ENCODE measurements at regions not wholly inside any gene's neighbourhood (a gene's known extent, or its start where the extent isn't known, plus 50 kb on each side); places are given as distances from the start of the nearest gene placed in this dataset.
A peak's percentile ranks its signal among the peaks of the same experiment; 100 is the strongest.

GRCh38 chr10:24793648-24794379 is 70.1 kb upstream of the ARHGAP21 start:
- peak; percentile 42 for DNase-seq (ENCODE audit: low spot score)

- DNase-seq (ENCODE audit: low spot score), result no peak
Measured at GRCh38 chr10:24792638-24793037, 69.0 kb upstream of the ARHGAP21 start.

- no peak for DNase-seq (ENCODE audit: low spot score)
Measured at GRCh38 chr10:24791084-24791726, 67.5 kb upstream of the ARHGAP21 start.

- DNase-seq (ENCODE audit: low spot score), result no peak
Measured at GRCh38 chr10:24790599-24790998, 66.9 kb upstream of the ARHGAP21 start.

GRCh38 chr10:24790073-24790472 is 66.4 kb upstream of the ARHGAP21 start:
- DNase-seq (ENCODE audit: low spot score), result no peak

- no peak for DNase-seq (ENCODE audit: low spot score)
Measured at GRCh38 chr10:24784923-24785322, 61.2 kb upstream of the ARHGAP21 start.

- no peak for DNase-seq (ENCODE audit: low spot score)
Measured at GRCh38 chr10:24784061-24784460, 60.4 kb upstream of the ARHGAP21 start.

GRCh38 chr10:24783504-24783903 is 59.8 kb upstream of the ARHGAP21 start:
- DNase-seq (ENCODE audit: low spot score), result no peak

GRCh38 chr10:24779737-24780136 is 56.0 kb upstream of the ARHGAP21 start:
- DNase-seq (ENCODE audit: low spot score), result no peak

GRCh38 chr10:24778298-24778697 is 54.6 kb upstream of the ARHGAP21 start:
- DNase-seq (ENCODE audit: low spot score), result no peak

GRCh38 chr10:24777196-24777595 is 53.5 kb upstream of the ARHGAP21 start:
- DNase-seq (ENCODE audit: low spot score), result peak; percentile 28

- DNase-seq (ENCODE audit: low spot score), result no peak
Measured at GRCh38 chr10:24773939-24774589, 50.4 kb upstream of the ARHGAP21 start.

All from AG20443 (cell line).